ENCODE measurements at regions not wholly inside any gene's neighbourhood (a gene's known extent, or its start where the extent isn't known, plus 50 kb on each side); places are given as distances from the start of the nearest gene placed in this dataset.

GRCh38 chr12:19695244-19696098 lies 256.2 kb downstream of the AEBP2 start:
- H2AFZ ChIP-seq (ENCODE audit: low read length): no peak overlapping the region
- no peak overlapping the region for H3K27ac ChIP-seq (ENCODE audit: low read length)
- no peaks in the 10 kb centered on the region for H3F3A ChIP-seq (ENCODE audit: insufficient read depth, low read length)
- no peaks in the 10 kb centered on the region for H3K36me3 ChIP-seq (replicated peaks; ENCODE audit: insufficient read depth, low read length)
- no peaks in the 10 kb centered on the region for H3K9me2 ChIP-seq (replicated peaks; ENCODE audit: insufficient read depth, low read length)
- H3K9me3 ChIP-seq (replicated peaks; ENCODE audit: insufficient read depth, low read length): no peaks in the 10 kb centered on the region
- H3K4me2 ChIP-seq (ENCODE audit: low read depth, low read length): no peak overlapping the region
- no peak for DNase-seq
- TF ChIP-seq, protein P1, sequence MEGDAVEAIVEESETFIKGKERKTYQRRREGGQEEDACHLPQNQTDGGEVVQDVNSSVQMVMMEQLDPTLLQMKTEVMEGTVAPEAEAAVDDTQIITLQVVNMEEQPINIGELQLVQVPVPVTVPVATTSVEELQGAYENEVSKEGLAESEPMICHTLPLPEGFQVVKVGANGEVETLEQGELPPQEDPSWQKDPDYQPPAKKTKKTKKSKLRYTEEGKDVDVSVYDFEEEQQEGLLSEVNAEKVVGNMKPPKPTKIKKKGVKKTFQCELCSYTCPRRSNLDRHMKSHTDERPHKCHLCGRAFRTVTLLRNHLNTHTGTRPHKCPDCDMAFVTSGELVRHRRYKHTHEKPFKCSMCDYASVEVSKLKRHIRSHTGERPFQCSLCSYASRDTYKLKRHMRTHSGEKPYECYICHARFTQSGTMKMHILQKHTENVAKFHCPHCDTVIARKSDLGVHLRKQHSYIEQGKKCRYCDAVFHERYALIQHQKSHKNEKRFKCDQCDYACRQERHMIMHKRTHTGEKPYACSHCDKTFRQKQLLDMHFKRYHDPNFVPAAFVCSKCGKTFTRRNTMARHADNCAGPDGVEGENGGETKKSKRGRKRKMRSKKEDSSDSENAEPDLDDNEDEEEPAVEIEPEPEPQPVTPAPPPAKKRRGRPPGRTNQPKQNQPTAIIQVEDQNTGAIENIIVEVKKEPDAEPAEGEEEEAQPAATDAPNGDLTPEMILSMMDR (IDR thresholded peaks at IDR 0.05; ENCODE audit: low read length): no peak
- TF ChIP-seq EZH2phosphoT487 (IDR thresholded peaks at IDR 0.05; ENCODE audit: low read length) (no peak), EZH2 (optimal IDR thresholded peaks at IDR 0.05; ENCODE audit: low read depth, low read length) (no peak)
- no peaks in the 10 kb centered on the region for H3K4me1 ChIP-seq (ENCODE audit: low read length)
- H3K4me3 ChIP-seq (ENCODE audit: low read length): no peak overlapping the region
- no peaks in the 10 kb centered on the region for H4K20me1 ChIP-seq (ENCODE audit: insufficient read depth, low read length)
- no peaks in the 10 kb centered on the region for H3K27me3 ChIP-seq (replicated peaks; ENCODE audit: insufficient read depth, low read length)
- H3K79me2 ChIP-seq (ENCODE audit: low read length): no peaks in the 10 kb centered on the region
- H3K9ac ChIP-seq (ENCODE audit: low read length): no peak overlapping the region

- H3K27ac ChIP-seq (ENCODE audit: low read length): no peak overlapping the region
- no peak overlapping the region for H2AFZ ChIP-seq (ENCODE audit: low read length)
- H3K4me2 ChIP-seq (ENCODE audit: low read depth, low read length): no peak overlapping the region
- H3K9ac ChIP-seq (ENCODE audit: low read length): no peak overlapping the region
- H3K9me3 ChIP-seq (replicated peaks; ENCODE audit: insufficient read depth, low read length): no peaks in the 10 kb centered on the region
- H3F3A ChIP-seq (ENCODE audit: insufficient read depth, low read length): no peaks in the 10 kb centered on the region
- no peak overlapping the region for H3K4me3 ChIP-seq (ENCODE audit: low read length)
- no peak for DNase-seq
- TF ChIP-seq, protein P1 (IDR thresholded peaks at IDR 0.05; ENCODE audit: low read length): no peak
- TF ChIP-seq EZH2phosphoT487 (IDR thresholded peaks at IDR 0.05; ENCODE audit: low read length) (no peak), EZH2 (optimal IDR thresholded peaks at IDR 0.05; ENCODE audit: low read depth, low read length) (no peak)
- H3K79me2 ChIP-seq (ENCODE audit: low read length): no peaks in the 10 kb centered on the region
- no peaks in the 10 kb centered on the region for H3K4me1 ChIP-seq (ENCODE audit: low read length)
- no peaks in the 10 kb centered on the region for H3K36me3 ChIP-seq (replicated peaks; ENCODE audit: insufficient read depth, low read length)
- no peaks in the 10 kb centered on the region for H3K27me3 ChIP-seq (replicated peaks; ENCODE audit: insufficient read depth, low read length)
- H4K20me1 ChIP-seq (ENCODE audit: insufficient read depth, low read length): no peaks in the 10 kb centered on the region
- no peaks in the 10 kb centered on the region for H3K9me2 ChIP-seq (replicated peaks; ENCODE audit: insufficient read depth, low read length)
These were observed 261.7 kb downstream of the AEBP2 start for GRCh38 chr12:19700969-19701368.

- no peaks in the 10 kb centered on the region for H3K9me3 ChIP-seq (replicated peaks; ENCODE audit: insufficient read depth, low read length)
- no peak overlapping the region for H2AFZ ChIP-seq (ENCODE audit: low read length)
- H3K36me3 ChIP-seq (replicated peaks; ENCODE audit: insufficient read depth, low read length): no peaks in the 10 kb centered on the region
- no peaks in the 10 kb centered on the region for H3K4me1 ChIP-seq (ENCODE audit: low read length)
- DNase-seq: no peak
- no peaks in the 10 kb centered on the region for H3F3A ChIP-seq (ENCODE audit: insufficient read depth, low read length)
- H3K4me2 ChIP-seq (ENCODE audit: low read depth, low read length): no peak overlapping the region
- H3K4me3 ChIP-seq (ENCODE audit: low read length): no peak overlapping the region
- no peaks in the 10 kb centered on the region for H3K9me2 ChIP-seq (replicated peaks; ENCODE audit: insufficient read depth, low read length)
- TF ChIP-seq, protein P1 (IDR thresholded peaks at IDR 0.05; ENCODE audit: low read length): no peak
- TF ChIP-seq EZH2 (optimal IDR thresholded peaks at IDR 0.05; ENCODE audit: low read depth, low read length) (no peak), EZH2phosphoT487 (IDR thresholded peaks at IDR 0.05; ENCODE audit: low read length) (no peak)
- no peaks in the 10 kb centered on the region for H3K79me2 ChIP-seq (ENCODE audit: low read length)
- H3K9ac ChIP-seq (ENCODE audit: low read length): no peak overlapping the region
- H4K20me1 ChIP-seq (ENCODE audit: insufficient read depth, low read length): no peaks in the 10 kb centered on the region
- H3K27ac ChIP-seq (ENCODE audit: low read length): no peak overlapping the region
- no peaks in the 10 kb centered on the region for H3K27me3 ChIP-seq (replicated peaks; ENCODE audit: insufficient read depth, low read length)
These were observed 265.7 kb downstream of the AEBP2 start for GRCh38 chr12:19704966-19705365.
